22Rv1 (cell line): ENCODE measurements at regions not wholly inside any gene's neighbourhood (a gene's known extent, or its start where the extent isn't known, plus 50 kb on each side); places are given as distances from the start of the nearest gene placed in this dataset.

Experiments used
- CTCF ChIP-seq: fragments of 450-650 bp; IDR thresholded peaks from 2 replicates; pipeline ENCODE4 v1.5.1; 2017; ENCODE audit warnings: mild to moderate bottlenecking
- ZFX ChIP-seq: fragments of 450-650 bp; IDR thresholded peaks from 2 replicates; pipeline ENCODE4 v1.6.1; 2017; ENCODE audit warnings: antibody characterized with exemption, borderline replicate concordance

GRCh38 chr2:175362331-175362730, 180.8 kb upstream of the ATP5MC3 start:
- TF ChIP-seq CTCF: no peak
- no peak for TF ChIP-seq ZFX
